GM19240 (cell line): ENCODE measurements at regions not wholly inside any gene's neighbourhood (a gene's known extent, or its start where the extent isn't known, plus 50 kb on each side); places are given as distances from the start of the nearest gene placed in this dataset.

Source experiments
- DNase-seq: peaks from one replicate; pipeline ENCODE4 v3.0.0; 2011; ENCODE audit warnings: low spot score; ENCODE audit not compliant: insufficient read length

DNA sequence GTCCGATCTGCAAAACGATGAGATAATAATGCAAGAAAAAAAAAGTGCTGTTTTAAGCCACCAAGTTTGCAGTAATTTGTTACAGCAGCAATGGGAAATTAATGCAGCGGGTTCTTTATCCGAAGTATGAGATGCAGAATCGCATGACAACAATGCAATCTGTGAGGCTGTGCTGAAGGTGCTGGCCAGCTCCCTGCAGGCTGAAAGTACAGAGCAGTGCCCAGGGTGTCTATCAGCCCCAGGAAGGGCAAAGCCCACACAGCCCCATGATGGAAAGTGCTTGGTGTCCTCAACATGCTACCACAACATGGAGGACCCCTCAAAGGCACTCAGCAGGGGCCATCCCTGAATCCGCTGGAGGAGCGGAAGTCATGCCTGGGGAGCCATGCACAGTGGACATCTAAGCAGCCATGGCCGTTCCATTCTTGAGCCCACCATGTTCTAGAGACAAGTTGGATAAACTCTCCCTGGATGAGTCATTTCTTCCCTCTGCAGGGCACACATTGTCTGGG is 199.5 kb upstream of the PFKP start:
- DNase-seq = no peak

DNA sequence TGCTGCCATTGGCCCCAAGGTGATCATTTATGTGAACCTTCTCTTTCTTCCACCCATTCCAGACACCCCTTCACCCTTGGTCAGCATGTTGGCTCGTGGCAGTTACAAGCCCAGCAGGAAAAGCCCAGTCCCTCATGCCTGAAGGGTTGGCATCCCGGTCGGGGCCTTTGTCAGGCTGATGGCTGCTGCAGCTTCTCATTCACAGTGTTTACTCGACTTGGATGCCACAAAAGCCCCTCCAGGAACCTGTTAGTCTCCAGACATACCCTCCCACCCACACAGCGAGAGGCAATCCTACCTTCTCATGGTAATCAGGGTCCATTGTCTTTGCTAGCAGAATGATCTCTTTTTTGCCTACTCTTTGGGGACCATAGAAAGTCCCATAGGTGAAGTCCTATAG is 200.8 kb upstream of the PFKP start:
- no peak for DNase-seq

DNA sequence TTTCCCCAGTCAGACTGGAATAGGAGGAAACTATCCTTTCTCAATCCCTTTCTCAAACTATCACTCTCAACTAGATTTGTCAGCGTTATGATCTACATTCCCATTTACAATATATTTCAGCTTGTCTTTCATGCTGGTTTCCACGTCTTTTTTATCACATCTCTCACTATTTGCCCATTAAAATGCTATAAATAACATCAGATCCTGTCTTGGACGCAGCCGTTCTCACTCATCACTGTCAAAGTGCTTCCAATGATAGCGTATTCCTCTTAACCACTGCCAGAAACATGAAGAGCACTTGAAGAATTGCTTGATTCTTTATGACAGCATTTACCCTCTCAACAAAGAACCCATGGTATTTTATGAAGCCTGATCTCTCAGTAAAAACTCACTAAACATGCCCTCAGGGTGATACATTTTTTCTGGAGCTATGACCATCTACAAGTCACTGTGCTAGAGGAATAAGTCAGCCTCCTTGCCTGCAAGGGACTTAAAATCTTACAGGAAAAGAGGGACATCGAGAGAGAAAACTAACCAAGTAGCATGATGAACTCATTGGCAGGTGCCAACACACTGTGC is 205.6 kb upstream of the PFKP start:
- DNase-seq = no peak

DNA sequence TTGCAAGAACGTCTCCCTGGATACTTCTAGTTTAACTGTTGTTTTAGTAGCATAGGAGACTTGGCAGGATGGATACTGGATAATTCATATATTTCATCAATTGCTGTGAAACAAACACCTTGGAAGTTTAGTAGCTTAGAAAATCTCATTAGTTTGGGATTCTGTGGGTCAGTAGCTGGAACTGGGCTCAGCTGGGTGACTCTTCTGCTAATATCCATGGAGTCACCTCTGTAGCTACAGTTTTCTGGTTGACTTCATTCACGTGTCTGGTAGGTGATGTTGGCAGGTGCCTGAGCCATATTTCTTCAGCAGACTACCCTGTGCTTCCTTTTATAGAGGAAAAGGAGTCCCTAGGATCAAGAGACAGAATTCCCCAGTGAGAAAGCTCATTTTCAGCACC is 208.9 kb upstream of the PFKP start:
- DNase-seq = no peak

DNA sequence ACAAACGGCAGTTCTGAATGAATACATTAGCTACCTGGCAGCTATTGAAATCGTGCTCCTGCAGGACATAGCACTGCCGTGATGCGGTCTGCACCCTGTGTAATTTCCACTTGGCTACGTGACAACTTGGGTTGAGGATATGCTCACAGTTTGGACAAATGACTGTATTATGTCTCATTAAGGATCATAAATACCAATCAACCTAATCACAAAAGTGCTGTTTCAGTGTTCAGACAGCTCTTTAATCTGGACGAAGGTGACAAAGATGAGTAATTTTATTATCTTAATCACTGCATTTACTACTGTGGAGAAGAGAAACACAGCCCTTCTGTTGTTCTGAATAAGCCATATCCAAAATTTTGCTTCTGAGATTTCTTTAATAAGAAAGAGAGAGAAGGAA is 210.8 kb upstream of the PFKP start:
- DNase-seq = no peak

DNA sequence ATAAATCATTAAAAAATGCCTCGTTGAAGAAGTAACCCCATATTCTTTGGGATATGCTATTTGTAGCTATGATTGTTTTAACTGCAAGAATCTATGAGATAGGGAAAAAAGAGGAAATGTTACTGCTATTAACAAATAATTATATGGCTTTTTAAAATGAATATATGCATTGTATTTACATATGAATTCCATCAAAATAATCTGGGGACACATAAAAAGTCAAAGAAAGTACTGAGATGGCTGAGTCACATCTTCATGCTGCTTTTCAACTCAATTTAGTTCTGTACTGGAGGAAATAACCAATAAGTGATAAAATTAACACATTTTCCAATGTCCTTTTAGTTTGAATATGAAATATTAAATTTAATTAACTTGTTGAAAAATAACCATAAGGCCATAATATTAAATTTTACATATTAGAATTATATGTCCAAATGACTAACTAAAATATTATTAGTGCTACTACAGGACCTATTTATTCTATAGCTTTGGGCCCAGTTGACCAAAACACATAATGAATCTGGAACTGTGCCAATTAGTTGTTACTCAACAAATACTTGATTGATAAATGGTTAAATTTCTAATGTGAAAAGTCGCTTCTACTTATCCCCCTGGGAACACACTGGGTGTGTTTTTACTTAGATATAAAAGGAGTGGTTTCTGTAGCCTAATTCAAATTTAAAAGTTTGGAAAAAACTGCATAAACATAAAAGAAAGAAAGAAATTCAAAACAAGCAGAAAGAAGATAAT is 214.6 kb upstream of the PFKP start:
- DNase-seq = no peak

DNA sequence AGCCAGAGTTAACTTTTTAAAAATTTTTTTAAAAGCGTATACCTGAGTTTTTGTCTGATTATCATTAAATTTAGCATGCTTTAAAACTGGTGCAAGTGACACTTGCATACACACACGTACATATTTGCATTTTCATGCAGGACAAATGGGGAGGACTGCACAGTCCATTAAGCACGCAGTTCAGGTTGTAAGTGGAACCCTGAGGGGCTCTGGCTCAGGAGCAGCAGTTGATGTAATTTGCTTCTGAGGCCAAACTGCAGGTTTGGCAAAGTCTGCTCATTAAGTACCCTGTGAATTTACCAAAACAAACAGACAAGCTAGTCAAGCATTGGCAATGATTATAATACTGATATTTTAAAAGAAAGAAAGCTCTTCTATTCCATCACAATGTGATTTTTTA is 215.8 kb upstream of the PFKP start:
- DNase-seq = no peak

DNA sequence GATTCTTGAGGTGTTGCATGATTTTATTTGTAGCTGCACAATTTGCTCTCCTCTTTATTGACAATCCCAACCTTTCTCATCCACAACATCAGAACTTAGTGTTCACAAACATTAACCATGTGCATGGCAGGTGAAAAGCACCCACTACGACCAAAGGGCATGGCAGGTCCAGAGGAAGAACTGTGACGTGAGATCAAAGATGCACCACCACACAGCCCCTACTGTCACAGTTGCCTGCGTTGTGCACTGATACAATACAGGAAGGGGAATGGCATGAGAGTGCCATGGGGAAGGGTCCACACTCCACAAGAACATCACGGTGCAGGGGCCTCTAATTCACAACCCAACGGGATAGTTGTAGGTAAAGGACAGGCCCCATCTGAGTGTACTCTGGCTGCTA is 217.1 kb upstream of the PFKP start:
- no peak for DNase-seq

DNA sequence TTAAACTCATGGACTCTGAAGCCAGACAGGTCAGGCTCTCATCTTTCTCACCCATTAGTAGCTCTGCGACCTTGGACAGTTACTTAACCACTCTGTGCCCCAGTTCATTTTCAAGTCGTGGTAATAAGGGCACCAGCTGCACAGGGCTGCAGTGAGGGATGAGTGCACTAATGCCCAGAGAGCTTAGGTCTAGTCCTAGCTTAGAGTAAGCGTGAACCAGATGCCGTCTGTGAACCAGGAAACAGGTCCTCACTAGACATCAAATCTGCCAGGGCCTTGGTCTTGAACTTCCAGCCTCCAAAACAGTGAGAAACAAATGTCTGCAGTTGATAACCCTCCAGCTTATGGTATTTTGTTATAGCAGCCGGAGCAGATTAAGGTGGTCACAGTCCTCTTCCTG is 222.4 kb upstream of the PFKP start:
- no peak for DNase-seq

DNA sequence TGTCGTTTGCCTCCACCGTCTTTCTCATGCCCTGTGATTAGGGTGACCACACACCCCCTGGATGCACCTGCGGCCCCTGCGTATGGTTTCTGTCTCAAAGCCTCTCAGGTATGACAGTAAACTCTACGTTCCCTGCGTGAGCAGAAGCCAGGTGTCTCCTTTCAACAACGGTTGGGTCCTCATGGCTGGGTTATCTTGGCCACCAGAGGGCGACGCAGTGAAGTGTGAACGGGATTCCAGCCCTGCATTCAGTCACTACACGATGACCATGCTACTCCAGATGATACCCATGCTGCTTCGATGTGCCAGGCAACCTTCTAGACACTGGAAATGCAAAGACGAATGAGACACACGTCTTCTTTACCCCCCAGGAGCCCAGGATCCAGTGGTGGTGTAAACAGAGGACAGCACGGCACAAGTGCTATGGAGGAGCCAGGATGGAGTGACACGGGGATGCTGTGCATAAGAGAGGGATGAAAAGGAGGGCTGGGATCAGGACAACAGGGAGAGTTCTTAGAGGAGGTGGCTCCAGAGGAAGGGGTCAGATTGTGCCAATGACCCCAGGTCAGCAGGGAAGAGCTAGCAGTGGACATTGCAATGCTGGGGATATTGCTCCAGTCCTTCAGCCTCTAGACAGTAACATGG is 228.1 kb upstream of the PFKP start:
- no peak for DNase-seq

DNA sequence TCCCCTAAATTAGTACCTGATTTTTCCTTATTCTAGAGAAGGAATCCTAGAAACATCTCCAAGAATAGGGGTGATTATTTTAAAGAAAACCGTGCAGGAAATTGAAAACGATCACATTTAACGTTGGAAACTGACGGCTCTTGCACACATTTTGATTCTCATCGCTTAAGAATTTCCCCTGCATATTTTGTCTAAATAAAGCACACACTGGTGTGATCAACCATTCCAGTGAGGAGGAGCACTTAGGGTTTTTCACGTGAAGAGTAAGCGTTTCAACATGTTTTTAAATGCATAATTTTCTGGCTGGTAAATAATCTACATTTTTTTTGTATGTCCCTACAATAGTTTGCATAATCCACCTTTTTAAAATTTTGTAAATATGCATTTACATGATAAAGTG is 229.7 kb upstream of the PFKP start:
- no peak for DNase-seq

DNA sequence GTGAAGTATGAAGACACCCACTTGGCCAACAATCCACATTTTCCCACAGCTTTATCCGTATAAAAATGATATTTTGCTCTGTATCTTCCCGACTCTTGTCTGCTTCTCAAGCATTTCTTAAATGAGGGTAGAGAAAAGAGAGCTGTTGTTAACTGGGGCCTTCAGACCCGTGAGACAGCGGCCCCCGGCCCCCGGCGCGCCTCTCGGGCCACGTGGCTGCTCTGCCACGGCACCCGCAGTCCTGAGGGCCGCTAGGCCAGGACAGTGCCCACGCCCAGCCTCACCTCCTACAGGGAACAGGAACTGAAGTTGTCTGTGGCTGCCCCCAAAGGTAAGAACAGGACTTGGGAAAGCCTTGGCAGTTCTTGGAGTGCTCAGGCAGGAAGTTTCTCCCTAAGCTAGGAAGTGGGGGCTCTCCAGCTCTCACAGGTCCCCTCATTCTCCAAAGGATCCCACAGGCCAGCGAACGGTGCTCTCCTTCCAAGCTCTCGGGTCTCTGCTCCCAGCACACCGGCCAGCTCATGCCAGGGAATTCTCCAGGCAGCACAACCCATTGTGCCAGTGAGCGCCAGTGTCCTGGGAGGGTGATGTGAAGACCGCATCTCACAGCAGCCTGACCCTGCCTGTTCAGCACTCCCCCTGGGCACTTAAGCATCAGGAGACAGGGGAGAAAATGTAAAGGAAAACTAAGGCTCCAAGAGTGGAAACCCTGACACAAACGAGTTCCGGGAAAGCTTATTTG is 230.3 kb upstream of the PFKP start:
- no peak for DNase-seq

DNA sequence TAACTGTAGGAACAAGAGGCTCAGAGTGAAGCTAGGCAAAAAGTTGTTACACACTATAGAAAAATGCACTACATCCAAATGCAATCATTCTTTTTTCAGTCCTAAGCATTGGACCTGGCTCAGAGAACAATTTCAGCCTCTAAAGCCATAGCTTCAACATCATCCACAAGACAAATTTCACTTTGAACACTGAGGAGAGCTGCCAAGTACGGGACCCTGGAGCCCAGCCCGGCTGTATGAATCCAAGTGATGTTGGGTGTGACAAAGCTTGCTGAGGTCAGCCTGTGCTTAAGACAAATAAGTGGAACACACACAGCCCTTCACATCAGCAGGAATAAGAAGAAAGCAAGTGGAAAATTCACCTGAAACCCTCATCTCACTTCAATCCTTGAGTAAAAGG is 233.1 kb upstream of the PFKP start:
- DNase-seq = no peak

DNA sequence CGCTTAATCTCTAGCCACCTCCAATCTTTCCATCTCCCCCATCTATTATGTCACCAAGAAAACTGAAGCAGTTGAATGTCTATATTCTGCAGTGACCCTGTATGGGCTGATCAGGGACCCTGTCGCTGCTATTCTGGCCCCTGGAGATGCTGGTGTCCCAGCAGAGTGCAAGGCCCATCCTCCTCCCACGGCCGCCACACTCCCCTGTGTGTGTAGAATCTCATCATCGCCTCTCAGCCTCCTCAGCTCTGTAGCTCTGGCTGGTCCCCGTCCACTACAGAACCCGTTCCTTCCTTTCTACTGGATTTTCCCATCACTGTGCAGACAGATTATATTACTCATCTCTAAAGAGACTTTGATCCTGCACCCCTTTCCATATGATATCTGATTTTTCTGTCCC is 235.8 kb upstream of the PFKP start:
- no peak for DNase-seq

DNA sequence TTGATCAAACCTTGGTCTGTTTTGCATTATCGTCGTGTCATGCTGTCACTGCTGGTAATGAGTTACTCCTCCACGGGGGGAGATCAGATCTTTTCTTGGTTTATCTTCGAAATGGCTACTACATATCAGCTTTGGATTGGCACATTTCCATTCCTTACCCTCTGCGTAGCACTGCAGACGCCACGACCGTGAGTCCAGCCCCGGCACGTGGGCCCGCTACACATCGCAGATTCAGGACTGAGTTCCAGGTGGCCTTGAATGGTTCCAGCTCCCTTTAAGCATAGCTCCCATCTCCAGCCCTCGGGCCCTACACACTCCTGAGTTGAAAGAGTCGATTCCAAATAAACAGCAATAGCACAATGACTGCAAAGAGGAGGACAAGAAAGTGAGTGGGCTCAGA is 238.6 kb upstream of the PFKP start:
- DNase-seq = no peak

DNA sequence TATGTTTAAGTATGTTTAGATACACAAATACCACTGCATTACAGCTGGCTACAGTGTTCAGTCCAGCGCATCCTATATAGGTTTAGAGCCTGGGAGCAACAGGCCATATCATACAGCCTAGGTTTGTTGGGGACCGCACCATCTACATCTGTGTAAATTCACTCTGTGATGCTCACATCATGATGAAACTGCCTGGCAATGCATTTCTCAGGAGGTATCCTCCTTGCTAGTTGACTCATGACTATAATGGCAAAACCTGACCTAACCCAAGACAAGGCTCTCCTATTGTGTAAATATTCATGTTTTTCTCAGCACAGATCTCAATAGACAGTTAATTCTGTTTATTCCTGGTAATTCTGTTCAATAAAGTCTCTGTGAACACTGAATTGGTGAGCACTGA is 240.7 kb upstream of the PFKP start:
- DNase-seq = no peak

DNA sequence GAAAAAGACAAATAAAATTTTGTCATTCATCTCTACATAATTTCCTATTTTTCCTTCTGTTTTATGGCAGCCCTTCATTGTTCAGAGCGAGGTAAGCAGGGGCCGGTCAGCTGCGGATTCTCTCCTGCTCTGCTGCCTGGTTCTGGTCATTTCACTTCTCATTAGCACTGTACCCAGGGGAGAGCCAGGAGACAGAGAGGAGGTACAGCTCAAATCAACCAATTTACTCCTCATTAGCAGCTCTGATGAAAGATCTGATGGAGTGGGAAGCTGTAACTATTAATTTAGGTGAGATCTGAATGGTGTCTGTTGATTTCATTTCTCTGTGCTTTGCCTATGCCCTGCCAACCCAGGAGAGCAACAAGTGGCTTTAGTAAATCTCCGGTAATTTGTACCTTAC is 241.5 kb upstream of the PFKP start:
- DNase-seq = no peak

DNA sequence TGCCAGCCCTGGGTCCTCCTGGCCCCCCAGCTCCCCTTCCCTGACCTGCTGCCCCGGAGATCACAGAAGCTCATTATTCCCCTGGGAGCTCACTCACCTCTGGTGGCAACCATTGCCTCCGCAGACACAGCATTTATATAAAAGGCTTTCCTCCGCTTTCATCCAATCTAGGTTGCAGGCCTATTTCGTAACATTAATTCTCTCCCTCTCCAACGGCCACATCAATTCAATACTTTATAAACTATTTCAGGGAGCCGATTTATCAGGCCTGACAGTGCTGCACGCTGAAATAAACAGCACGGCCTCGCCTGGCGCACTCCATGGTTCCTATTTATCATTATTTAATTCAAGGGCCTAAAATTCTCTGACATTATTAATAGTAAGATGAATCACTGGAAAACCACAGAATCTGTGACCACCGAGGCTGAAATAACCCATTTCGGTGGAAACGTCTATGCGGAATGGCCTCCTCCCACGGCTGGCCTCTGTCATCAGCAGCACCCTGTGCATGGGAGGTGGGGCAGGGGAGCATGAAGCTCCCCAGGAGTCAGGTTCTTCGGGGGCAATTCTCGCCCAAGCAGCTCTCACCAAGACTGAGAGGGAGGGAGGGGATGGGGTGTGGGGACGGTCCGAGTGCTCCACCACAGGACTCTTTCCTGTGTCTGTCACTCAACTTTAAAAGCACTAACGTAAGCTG is 249.3 kb upstream of the PFKP start:
- DNase-seq = no peak

DNA sequence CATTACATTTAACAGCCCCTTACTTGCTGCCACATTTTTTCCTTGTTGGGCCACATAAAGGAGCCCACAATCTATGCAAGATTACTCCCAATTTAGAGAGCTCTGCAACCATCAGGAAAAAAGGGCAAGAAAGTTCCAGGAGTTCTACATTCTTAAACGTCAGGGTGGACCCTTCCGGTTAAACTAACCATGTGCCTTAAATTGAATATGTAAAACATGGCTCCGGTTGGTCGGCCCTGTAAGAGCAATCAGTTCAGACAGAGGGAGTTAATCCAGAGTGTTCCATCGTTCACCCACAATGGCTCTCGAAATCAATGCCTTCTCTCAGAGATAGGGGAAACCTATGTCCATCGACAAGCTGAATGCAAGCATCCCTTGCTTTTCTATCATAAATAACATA is 253.7 kb upstream of the PFKP start:
- DNase-seq = no peak

DNA sequence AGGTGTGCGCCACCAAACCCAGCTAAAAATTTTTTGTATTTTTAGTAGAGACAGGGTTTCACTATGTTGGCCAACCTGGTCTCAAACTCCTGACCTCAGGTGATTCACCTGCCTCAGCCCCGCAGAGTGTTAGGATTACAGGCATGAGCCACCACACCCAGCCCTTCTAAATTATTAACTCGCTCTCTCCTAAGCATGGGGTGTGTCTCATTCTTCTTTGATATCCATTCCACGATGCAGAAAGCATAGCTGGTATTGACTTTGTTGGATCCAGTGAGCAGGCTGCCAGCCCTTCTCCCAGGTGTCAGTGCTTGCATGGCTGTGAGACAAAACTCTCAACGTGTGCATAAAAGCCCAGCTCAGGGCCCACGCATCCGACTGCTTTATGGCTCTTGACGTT is 254.1 kb upstream of the PFKP start:
- no peak for DNase-seq

DNA sequence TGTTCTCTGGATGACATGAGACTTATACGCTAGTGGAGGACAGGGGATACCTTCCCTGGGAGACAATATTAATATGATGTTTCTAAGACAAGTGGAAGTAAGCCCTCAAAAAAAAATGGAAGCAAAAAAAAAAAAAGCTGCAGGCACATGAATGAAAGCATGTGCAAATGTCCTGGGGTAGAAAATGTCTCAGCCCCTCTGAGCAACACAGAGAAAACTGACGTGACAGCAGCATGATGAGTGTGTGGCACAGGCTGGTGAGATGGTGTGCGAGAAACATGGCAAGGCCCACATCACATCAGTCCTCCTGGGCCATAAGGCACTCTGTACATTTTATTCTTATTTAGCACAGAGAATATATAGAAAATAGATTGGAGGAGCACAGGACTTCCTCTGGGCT is 254.7 kb upstream of the PFKP start:
- DNase-seq = no peak

DNA sequence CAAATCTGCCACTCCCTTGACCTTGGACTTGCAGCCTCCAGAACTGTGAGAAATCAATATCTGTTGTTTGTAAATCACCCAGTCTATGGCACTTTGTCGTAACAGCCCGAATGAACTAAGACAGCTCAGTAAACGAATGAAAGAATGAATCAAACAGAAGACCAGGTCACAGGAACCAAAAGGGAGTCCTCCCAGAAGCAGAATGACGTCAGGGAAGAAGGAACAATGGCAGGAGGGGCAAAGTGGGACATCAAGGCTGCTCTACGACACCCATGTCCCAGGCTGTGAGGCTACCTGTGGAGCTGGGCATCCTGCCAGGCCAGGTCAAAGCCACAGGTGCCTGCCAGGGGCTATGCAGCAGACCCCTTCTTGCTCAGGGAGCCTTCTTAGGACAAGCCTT is 267.2 kb upstream of the PFKP start:
- DNase-seq = no peak
